HCT116 (cell line): ENCODE measurements at regions not wholly inside any gene's neighbourhood (a gene's known extent, or its start where the extent isn't known, plus 50 kb on each side); places are given as distances from the start of the nearest gene placed in this dataset.

Experiments
- ATAC-seq: fragments of 200-7000 bp; cut with Tn5 transposase; 2 replicates; pipeline ENCODE4 v1.9.1; 2020; ENCODE audit warnings: mild to moderate bottlenecking, moderate library complexity
- BruUV-seq: library from RNA; stranded (reverse); fragments of 400-500 nt; replicated peaks from 2 replicates; lab custom pipeline; 2021; lab: Mats Ljungman, UMichigan
- CTCF ChIA-PET: fragments of 300-600 bp; sonication (Branson Sonifier 250); formaldehyde crosslinking; loops from one replicate; lab custom pipeline; 2021; ENCODE audit warnings: antibody characterized with exemption; lab: Charles Lee
- POLR2A ChIA-PET: fragments of 300-600, 350-600 bp; sonication (Branson Sonifier 250); formaldehyde crosslinking; loops from one replicate; lab custom pipeline; 2021; ENCODE audit warnings: antibody characterized with exemption; lab: Charles Lee
- RAD21 ChIA-PET, 2 experiments: fragments of 300-600 bp; sonication (Branson Sonifier 250); formaldehyde crosslinking; loops; one replicate each; lab custom pipeline; 2023; ENCODE audit warnings: low total read pairs in 2 of 2; ENCODE audit not compliant: uncharacterized antibody in 2 of 2, unreplicated experiment in 2 of 2, low non-redundant PET in 1 of 2; lab: Charles Lee
- DNase-seq: peaks from one replicate; pipeline ENCODE4 v3.0.0-alpha.2; 2010; ENCODE audit warnings: low read depth, low spot score
- H2AFZ ChIP-seq: fragments of 200-600 bp; shearing (Covaris generic), sonication (generic); 2 replicates; pipeline ENCODE4 v1.6.1; 2017; ENCODE audit warnings: low read depth, mixed run types, mixed read lengths, antibody characterized with exemption, low read length; ENCODE audit not compliant: poor library complexity, severe bottlenecking
- H3K27ac ChIP-seq: 2 replicates; pipeline ENCODE4 v1.5.1; 2012; ENCODE audit warnings: low read depth, low read length
- H3K27me3 ChIP-seq: fragments of 200-600 bp; sonication (generic); 2 replicates; pipeline ENCODE4 v1.6.1; 2016; ENCODE audit warnings: mixed run types, low read length, mixed read lengths; ENCODE audit not compliant: insufficient read depth
- H3K36me3 ChIP-seq, 2 experiments: fragments of 200-500 bp in 1 of 2; fragments of 200-600 bp in 1 of 2; sonication (Bioruptor generic) in 1 of 2; sonication (generic) in 1 of 2; 2 replicates each; pipeline versions ENCODE4 v1.5.1 to v1.6.1; 2014 to 2016; ENCODE audit warnings: low read length in 2 of 2, inconsistent platforms in 1 of 2, mixed read lengths in 1 of 2, mixed run types in 1 of 2; ENCODE audit not compliant: insufficient read depth in 2 of 2, control insufficient read depth in 1 of 2
- H3K4me1 ChIP-seq, 2 experiments: fragments of 200-600 bp in 1 of 2; sonication (generic) in 1 of 2; 2 replicates each; pipeline versions ENCODE4 v1.5.1 to v1.6.1; 2012 to 2017; ENCODE audit warnings: low read length in 2 of 2, inconsistent platforms in 1 of 2, mild to moderate bottlenecking in 1 of 2, mixed read lengths in 1 of 2, mixed run types in 1 of 2, moderate library complexity in 1 of 2; ENCODE audit not compliant: insufficient read depth in 2 of 2, control insufficient read depth in 1 of 2
- H3K4me2 ChIP-seq: fragments of 200-600 bp; sonication (generic); 2 replicates; pipeline ENCODE4 v1.6.1; 2017; ENCODE audit warnings: mixed run types, low read length, mixed read lengths
- H3K4me3 ChIP-seq, 2 experiments: fragments of 200-600 bp in 1 of 2; sonication (generic) in 1 of 2; replicated peaks in 1 of 2; 2 replicates each; pipeline ENCODE4 v1.5.1; 2011 to 2016; ENCODE audit warnings: low read length in 2 of 2, control low read depth in 1 of 2, low read depth in 1 of 2, mild to moderate bottlenecking in 1 of 2, mixed read lengths in 1 of 2, mixed run types in 1 of 2
- H3K79me2 ChIP-seq: fragments of 200-600 bp; sonication (generic); 2 replicates; pipeline ENCODE4 v1.6.1; 2017; ENCODE audit warnings: mild to moderate bottlenecking, mixed run types, low read length, moderate library complexity, mixed read lengths; ENCODE audit not compliant: insufficient read depth
- H3K9ac ChIP-seq: fragments of 200-600 bp; sonication (generic); 2 replicates; pipeline ENCODE4 v1.6.1; 2016; ENCODE audit warnings: low read length, mixed read lengths
- H3K9me2 ChIP-seq: fragments of 200-600 bp; sonication (generic), shearing (Covaris generic); 2 replicates; pipeline ENCODE4 v1.6.1; 2017; ENCODE audit warnings: mixed run types, mild to moderate bottlenecking, moderate library complexity; ENCODE audit not compliant: insufficient read depth
- H3K9me3 ChIP-seq, 2 experiments: fragments of 200-500 bp in 1 of 2; fragments of 200-600 bp in 1 of 2; sonication (Bioruptor generic) in 1 of 2; sonication (generic) in 1 of 2; 2 replicates each; pipeline ENCODE4 v1.6.1; 2014 to 2017; ENCODE audit warnings: low read length in 2 of 2, mixed read lengths in 2 of 2, inconsistent platforms in 1 of 2, low read depth in 1 of 2, mild to moderate bottlenecking in 1 of 2, mixed run types in 1 of 2, moderate library complexity in 1 of 2; ENCODE audit not compliant: control insufficient read depth in 1 of 2, insufficient read depth in 1 of 2
- H4K20me1 ChIP-seq: fragments of 200-600 bp; sonication (generic), shearing (Covaris generic); 2 replicates; pipeline ENCODE4 v1.6.1; 2017; ENCODE audit warnings: mixed run types, mild to moderate bottlenecking, moderate library complexity; ENCODE audit not compliant: insufficient read depth
- ATF3 ChIP-seq: IDR thresholded peaks from 2 replicates; pipeline ENCODE4 v1.6.1; 2012
- CBX3 ChIP-seq: IDR thresholded peaks from 2 replicates; pipeline ENCODE4 v1.6.1; 2012; ENCODE audit warnings: low read depth
- CEBPB ChIP-seq: IDR thresholded peaks from 2 replicates; pipeline ENCODE4 v1.6.1; 2012; ENCODE audit warnings: low read depth
- EGR1 ChIP-seq: IDR thresholded peaks from 2 replicates; pipeline ENCODE4 v1.6.1; 2012; ENCODE audit warnings: low read depth
- EZH2phosphoT487 ChIP-seq: fragments of 200-600 bp; IDR thresholded peaks from 2 replicates; pipeline ENCODE4 v1.6.1; 2018; ENCODE audit warnings: antibody characterized with exemption, borderline replicate concordance
- MAX ChIP-seq: IDR thresholded peaks from 2 replicates; pipeline ENCODE4 v1.6.1; 2012
- POLR2A ChIP-seq: IDR thresholded peaks from 2 replicates; pipeline ENCODE4 v1.7.0; 2011; ENCODE audit warnings: borderline replicate concordance; ENCODE audit not compliant: insufficient read depth, insufficient read length; ENCODE audit errors: extremely low read depth
- REST ChIP-seq: IDR thresholded peaks from 2 replicates; pipeline ENCODE4 v1.6.1; 2012; ENCODE audit warnings: low read depth
- SIN3A ChIP-seq: IDR thresholded peaks from 2 replicates; pipeline ENCODE4 v1.6.1; 2012; ENCODE audit warnings: low read depth
- SP1 ChIP-seq: IDR thresholded peaks from 2 replicates; pipeline ENCODE4 v1.6.1; 2012; ENCODE audit warnings: low read depth
- SRF ChIP-seq: IDR thresholded peaks from 2 replicates; pipeline ENCODE4 v1.6.1; 2012; ENCODE audit warnings: low read depth
- TCF7L2 ChIP-seq: IDR thresholded peaks from 2 replicates; pipeline ENCODE4 v1.7.0; 2011; ENCODE audit warnings: borderline replicate concordance, inconsistent platforms; ENCODE audit not compliant: insufficient read depth, insufficient read length; ENCODE audit errors: extremely low read depth
- YY1 ChIP-seq: IDR thresholded peaks from 2 replicates; pipeline ENCODE4 v1.6.1; 2011; ENCODE audit warnings: low read length, low read depth, moderate library complexity, mild to moderate bottlenecking; ENCODE audit not compliant: insufficient replicate concordance; ENCODE audit errors: extremely low read depth
- ZBTB33 ChIP-seq: IDR thresholded peaks from 2 replicates; pipeline ENCODE4 v1.6.1; 2011; ENCODE audit warnings: mild to moderate bottlenecking, low read length, moderate library complexity; ENCODE audit not compliant: insufficient replicate concordance; ENCODE audit errors: extremely low read depth
- ZFX ChIP-seq: fragments of 450-650 bp; IDR thresholded peaks from 2 replicates; pipeline ENCODE4 v1.6.1; 2017
- intact Hi-C: fragments of 100-400 bp; cut with micrococcal nuclease; formaldehyde crosslinking; loops from 2 replicates; pipeline ENCODE4 v1.10.0; 2022

GRCh38 chr16:9566099-9566498 is 474.7 kb downstream of the HAPSTR1 start:
- Histone ChIP-seq H3K4me2 (no peak overlapping the region), H2AFZ (no peak overlapping the region), H3K9ac (no peak overlapping the region), H3K4me3 (no peak overlapping the region), H3K9me3 (no peaks in the 10 kb centered on the region), H3K27ac (no peak overlapping the region), H3K4me1 (no peaks in the 10 kb centered on the region), H3K9me2 (no peaks in the 10 kb centered on the region), H3K27me3 (0 out of 2 replicates have a peak, but pooled peaks cover 5% of the 10 kb centered on the region), H3K79me2 (no peaks in the 10 kb centered on the region), H4K20me1 (no peaks in the 10 kb centered on the region), H3K36me3 (no peaks in the 10 kb centered on the region)
- RAD21 ChIA-PET = no interaction called here
- CTCF ChIA-PET = no interaction called here
- TF ChIP-seq YY1 (no peak), POLR2A (no peak), CBX3 (no peak), CEBPB (no peak), SRF (no peak), MAX (no peak)
- BruUV-seq = no TSS peak
- DNase-seq = no peak
- intact Hi-C loops = no loop called here
- ATAC-seq = no peak
- POLR2A ChIA-PET = no interaction called here

GRCh38 chr16:9567666-9568065 is 476.2 kb downstream of the HAPSTR1 start:
- POLR2A ChIA-PET = no interaction called here
- Histone ChIP-seq H3K9me3 (no peaks in the 10 kb centered on the region), H3K79me2 (no peaks in the 10 kb centered on the region), H3K27me3 (0 out of 2 replicates have a peak, but pooled peaks cover 5% of the 10 kb centered on the region), H3K9ac (no peak overlapping the region), H3K27ac (no peak overlapping the region), H2AFZ (no peak overlapping the region), H4K20me1 (no peaks in the 10 kb centered on the region), H3K4me3 (no peak overlapping the region), H3K4me1 (no peaks in the 10 kb centered on the region), H3K9me2 (no peaks in the 10 kb centered on the region), H3K36me3 (no peaks in the 10 kb centered on the region), H3K4me2 (no peak overlapping the region)
- CTCF ChIA-PET = no interaction called here
- intact Hi-C loops = no loop called here
- no TSS peak for BruUV-seq
- no peak for DNase-seq
- no peak for ATAC-seq
- RAD21 ChIA-PET = no interaction called here
- TF ChIP-seq REST (no peak), SRF (no peak), SP1 (no peak), MAX (no peak), SIN3A (no peak), CEBPB (no peak), POLR2A (no peak), CBX3 (no peak), TCF7L2 (no peak), EZH2phosphoT487 (no peak), ZFX (no peak), ATF3 (no peak), EGR1 (no peak), ZBTB33 (no peak)
